HG03045 (cell line): ENCODE measurements at regions not wholly inside any gene's neighbourhood (a gene's known extent, or its start where the extent isn't known, plus 50 kb on each side); places are given as distances from the start of the nearest gene placed in this dataset.

Experiments
- ATAC-seq: cut with Tn5 transposase; IDR thresholded peaks from one replicate; pipeline ENCODE4 v1.9.1; 2021; ENCODE audit warnings: mild to moderate bottlenecking, moderate library complexity; ENCODE audit not compliant: unreplicated experiment

DNA sequence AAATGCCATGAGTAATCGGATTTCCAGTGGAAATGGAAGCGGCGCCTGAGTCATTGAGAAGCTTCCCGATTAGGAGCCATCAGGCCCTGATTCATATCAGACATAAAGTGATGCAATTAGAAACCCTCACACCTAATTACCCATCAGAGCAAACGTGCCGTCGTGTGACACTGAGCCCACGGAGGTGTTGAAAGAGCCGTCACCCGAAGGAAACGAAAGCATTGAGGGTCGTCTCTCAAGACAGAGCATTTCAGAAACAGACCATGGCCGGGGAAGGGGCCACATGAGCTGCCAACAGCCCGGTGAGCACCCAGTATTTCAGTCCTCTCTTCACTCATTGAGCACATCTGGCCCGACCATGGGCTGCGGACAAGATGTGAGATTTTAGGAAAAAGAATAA, 829.3 kb downstream of the TBC1D22A start:
- ATAC-seq: no peak

DNA sequence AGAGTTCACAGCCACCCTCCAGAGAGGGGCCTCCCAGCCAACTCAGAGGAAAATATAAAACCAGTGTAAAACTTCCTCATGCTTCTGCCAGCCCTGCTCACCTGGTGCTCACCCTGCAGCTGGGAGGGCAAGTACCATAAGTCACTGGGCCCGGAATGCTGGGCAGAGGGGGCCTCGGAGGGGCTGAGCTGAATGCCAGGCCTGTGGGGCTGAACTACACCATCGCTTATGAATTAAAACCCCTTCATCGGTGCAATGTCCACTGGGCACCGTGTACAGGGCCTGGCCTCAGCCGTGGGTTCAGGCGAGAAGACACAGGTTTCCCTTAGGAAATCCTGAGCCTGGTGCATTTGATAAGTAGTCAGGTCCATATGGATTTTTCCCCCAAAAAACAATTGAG, 828.6 kb downstream of the TBC1D22A start:
- ATAC-seq: no peak

DNA sequence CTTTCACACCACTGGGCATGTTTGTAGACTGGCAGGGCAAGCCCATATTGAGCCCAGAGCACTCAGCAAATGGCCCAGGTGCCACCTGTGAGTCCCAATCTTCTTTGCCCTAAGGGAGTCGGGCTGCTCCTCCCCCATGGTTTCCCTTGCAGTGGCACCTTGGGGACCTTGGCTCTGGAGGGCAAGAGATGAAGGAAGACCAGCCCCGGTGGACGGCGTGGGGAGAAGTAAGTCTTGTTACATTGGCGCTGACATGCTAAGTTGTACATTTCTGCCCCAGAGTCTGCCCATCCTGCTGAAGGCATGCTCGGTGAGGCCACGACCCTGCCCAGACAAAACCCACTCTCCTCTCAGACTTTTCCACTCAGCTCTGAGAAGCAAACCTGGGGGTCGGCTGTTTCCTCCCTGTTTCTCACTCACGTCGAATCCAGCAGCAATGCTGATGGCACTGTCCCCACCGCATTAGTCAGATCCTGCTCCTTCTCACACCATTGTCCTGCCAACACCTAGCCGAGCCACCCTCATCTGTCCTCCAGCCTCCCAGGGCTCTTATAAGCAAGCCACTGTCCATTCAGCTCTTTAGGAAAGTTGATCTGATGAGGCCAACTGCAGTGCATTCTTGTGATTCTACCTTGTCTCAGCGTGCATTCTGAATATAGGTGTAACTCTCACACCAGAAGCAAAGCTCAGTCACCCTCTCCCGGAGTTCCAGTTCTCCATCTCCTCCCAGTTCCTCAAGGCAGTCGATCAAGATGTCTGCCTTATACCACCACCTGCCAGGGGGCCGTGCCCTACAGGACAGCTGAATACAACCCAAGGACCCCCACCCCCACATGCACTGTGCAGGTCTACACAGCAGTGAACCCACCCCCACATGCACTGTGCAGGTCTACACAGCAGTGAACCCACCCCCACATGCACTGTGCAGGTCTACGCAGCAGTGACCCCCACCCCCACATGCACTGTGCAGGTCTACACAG, 827.1 kb downstream of the TBC1D22A start:
- no peak for ATAC-seq

DNA sequence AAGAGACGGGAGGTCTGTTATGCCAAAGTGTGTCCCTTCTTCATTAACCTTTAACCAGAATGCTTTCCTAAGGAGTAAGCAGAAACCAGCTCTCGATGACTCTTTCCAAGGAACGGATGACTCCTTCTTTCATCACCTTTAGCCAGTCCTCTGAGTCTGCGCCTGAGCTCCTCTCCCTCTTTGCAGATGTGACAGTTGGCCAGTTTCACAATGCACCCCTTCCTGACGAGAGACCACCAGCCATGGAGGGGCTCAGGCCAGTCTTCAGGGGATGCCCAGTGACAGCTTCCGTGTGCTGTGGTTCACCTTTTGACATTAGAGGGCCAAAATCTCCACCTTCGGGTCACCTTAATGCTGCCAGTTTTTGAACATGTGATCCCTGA, 826.1 kb downstream of the TBC1D22A start:
- ATAC-seq: no peak

DNA sequence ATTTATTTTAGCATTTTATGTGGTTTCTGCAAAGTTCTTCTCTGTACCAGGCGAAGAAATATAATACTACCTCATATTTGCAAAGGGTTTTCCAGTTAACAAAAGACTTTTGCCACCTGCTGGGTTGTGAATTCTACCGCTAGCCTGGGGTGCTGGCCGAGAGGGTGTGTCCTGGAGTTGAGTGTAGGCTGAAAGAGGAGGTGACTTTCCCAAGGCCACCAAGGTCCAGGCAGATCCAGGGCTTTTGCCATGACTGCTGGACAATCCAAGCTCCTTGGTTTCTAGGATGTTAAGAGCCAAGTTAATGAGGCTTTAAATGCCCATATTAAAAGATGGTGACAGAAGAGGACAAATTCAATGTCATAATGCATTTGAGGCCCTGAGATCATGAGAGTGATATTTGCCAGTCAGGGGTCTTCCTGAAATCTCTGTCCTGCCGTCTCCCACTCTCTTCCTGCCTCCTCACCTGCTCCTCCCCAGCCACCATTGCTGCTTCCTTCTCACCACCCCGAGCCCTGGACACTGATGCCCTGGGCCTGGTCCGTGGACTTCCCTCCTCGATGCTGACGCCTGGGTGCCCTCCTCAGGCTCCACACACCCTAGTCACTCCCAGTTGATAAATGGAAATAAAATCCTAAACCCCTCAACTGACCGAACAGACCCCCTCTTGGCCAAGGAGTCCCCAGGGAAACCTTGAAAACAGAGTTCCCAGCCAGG, 825.6 kb downstream of the TBC1D22A start:
- no peak for ATAC-seq

DNA sequence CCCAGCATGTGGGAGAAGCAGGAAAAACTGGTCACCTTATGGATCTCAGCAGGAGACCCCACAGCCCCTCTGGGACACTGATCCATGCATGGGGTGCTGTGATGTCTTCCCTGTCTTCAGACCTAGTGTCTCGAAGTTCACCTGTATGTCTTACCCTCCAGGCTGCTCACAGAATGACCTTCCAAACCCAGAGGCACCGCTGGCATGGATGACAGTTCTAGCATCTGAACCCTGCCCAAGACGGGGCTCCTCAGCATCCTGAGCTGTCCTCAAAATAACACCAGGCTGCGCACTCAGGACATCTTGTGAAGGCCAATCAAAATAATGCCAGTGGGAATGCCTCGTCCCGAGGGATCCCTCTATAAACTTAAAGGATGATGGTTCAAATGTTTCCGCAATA, 824.9 kb downstream of the TBC1D22A start:
- ATAC-seq: no peak

DNA sequence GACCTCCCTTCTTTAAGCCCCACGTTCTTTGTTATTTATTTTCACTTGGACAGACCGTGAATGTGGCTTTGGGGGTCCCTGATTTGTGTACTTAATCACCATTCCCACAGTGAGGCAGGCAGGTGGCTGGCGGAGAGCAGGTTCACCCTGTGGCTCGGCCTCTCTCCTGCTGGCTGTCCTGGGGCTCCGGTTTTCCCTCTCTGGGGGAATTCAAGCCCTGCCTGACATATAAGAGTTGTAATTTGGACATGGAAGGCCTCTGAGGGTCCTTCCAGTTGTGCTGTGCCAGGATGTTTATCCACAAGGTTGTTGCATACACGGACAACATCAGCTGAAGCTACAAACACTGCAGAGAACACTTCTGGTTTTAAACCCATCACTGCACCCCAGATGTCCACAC, 824.5 kb downstream of the TBC1D22A start:
- ATAC-seq: no peak

DNA sequence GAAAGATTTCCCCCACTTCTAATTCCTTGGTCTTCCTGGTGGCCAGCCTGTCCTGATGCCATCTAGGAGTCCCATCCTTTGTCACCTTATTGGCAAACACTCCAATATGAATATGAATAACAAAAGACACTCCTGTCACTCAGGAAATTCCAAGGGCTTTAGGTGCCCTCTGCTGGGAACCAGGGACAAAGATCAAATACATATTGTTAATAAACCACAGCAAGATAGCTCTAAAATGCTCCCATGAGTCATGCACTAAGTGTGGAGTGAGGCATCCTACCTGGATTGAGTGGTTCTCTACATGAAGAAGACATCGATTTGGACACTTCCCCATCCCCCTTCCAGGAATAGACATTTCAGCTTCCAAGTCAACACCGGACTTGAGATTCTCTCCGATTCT, 823.6 kb downstream of the TBC1D22A start:
- ATAC-seq: no peak

DNA sequence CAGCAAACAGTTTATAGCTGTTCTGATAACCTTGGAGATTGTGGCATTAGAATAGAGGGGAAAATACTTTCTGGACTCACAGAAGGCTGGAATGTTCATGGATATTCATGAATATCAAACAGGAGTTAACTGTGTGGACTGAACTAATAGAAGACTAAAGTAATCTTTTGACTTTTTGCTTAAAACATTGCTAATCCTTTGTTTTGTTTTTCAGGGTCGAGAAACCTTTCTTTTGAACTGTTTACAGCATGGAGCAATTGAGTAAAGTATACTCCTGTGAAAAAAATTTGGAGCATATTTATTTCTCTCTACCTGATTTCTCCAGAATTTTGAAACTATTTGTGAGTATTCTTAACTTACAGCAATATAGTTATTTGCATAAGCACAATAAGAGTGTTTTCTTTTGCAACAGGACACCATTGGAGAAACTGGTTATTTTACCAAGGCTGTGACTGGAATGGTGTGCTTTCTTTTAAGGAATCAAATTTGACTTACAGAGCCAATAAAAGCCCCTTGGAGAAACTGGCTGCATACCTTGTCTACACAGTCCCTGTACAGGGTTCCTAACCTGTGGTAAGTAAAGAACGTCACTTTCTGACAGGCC, 821.6 kb downstream of the TBC1D22A start:
- no peak for ATAC-seq

DNA sequence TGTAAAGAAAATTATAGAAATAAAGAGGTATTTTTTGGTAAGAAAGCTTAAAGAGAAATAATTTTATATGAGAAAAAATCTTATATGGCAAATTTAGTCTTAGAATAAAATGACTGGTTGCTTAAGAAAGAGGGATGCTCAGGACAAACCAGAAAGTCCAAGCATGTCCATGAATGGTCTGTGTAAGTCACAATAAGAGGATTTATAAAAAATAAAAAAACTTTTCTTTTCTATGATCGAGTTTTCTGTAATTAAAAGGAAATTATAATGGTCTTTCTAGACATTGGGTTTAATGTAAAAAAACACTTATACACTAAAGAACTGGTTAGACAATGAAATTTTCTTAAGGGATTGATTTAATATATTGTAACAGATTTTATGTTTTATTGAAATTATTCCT, 819.6 kb downstream of the TBC1D22A start:
- no peak for ATAC-seq

DNA sequence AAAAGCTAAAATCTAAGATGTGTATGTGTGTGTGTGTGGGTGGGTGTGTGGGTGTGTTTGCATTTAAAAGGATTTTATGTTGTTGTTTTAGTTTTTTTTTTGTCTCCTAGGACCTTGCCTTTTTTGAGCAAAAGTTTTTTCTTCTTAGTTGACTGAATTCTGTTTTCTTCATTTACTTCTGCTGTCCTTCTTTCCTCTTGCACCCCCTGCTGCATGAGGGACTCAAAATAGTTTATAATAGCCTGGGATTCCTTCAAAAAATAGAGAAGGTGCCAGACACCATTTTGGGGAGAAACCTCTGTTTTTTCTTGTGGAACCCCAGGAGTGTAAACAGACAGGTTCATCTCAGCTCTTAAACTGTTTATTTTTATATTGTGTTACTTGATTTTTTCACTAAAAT, 817.7 kb downstream of the TBC1D22A start:
- no peak for ATAC-seq

DNA sequence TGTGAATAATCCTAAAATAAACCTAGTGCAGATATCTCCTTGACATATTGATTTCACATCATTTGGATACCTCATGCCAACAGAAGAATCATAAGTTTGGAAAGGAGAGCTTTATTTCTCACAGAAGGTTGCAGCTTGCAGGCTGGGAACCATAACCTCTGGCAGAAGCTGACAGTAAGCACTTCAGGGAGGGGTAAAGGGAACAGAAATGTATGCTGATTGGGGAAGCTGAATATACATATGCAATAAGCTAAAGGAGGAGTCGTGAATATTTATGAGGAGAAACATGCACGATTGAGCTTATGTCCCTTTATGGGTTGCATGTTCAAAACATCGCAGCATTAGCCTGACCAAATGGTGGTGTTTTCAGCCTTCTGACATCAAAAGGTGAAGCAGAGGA, 814.5 kb downstream of the TBC1D22A start:
- ATAC-seq: no peak

DNA sequence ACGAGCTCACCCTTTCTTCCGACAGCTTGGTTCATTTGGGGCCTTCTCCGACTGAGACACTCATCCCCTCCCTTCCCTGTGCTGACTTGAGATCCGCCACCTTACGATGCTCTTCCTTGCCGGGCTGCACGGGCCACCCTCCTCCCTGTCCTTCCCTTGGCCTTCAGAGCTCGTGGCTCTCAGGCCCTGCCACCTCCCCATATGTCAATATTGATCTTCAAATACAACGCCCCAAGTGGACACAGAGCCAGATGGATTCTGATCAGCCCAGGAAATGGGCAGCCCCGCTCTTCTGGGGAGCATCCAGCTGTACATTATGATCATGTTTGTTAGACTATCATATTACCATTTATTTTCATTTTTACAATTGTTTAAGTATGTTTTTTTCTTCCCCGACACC, 812.8 kb downstream of the TBC1D22A start:
- ATAC-seq: no peak

DNA sequence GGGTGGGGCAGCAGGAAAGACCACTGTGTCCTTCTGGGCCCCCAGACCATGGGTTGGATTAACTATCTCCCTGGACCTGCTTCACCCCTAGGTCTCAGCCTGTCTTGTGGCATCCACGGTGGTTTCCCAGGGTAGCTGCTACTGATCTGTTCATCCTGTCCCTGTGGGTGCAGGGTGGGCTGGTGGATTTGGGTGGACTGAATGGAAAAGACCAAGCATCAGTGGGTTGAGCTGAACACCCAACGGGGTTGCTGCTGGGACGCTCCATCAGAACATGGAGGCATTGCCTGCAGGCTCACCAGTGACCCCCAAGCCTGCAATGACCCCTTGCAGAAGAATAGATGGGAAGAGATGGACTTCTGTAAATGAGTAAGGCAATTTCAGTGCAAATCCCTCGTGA, 812.1 kb downstream of the TBC1D22A start:
- ATAC-seq: no peak

DNA sequence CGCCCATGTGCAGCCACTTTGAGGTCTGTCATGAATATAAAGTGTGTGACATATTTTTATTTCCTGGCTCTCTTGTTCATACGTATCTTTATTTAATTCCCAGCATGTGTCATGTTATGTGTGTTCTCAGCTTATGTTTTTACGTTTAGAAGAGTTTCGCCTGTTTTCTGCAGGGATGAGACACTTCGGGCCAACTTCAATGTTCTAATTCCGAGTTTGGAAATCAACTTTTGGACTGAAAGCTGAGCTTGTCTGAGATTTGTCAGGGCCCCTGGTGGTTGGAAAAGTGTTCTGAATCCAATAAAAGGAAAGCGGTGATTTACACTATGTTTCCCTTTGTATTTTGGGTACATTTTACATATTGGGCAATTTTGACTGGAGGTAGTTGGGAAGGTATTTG, 810.7 kb downstream of the TBC1D22A start:
- ATAC-seq: no peak

DNA sequence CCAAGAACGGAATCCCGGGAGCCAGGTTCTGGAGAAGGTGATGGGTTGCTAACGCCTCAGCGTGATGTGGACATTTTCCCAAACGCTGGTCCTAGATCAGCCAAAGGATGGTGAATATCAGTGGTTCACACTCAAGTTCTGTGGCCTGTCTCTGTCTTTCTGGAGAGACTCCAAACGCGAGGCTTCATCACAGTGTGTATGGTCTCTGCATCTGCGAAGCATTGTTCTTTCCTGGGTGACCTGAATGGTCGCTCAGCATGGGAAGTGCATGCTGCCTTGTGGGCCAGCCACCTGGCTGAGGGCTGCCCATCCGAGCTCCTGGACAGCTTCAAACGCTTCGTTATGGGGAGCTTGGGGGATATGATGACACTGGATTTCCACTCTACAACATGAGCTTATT, 810.0 kb downstream of the TBC1D22A start:
- no peak for ATAC-seq

DNA sequence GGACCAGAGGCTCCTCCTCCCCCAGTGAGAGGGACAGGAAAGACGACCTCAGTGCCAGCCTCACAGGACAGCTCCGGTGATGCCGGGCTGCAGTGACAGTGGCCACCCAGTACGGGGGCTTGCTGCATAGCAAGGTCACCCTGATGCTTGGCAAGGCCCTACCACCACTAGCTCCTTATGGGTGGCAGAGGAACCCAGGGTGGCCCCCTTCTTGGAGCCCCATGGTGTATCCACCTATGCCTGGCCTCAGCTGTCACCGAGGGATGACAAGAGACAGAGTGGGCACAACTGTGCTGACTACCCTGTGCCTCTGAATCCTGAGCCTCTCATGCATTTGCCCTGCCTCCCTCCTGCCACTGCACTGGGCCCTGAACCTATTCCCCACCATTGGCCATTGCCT, 809.2 kb downstream of the TBC1D22A start:
- ATAC-seq: no peak

DNA sequence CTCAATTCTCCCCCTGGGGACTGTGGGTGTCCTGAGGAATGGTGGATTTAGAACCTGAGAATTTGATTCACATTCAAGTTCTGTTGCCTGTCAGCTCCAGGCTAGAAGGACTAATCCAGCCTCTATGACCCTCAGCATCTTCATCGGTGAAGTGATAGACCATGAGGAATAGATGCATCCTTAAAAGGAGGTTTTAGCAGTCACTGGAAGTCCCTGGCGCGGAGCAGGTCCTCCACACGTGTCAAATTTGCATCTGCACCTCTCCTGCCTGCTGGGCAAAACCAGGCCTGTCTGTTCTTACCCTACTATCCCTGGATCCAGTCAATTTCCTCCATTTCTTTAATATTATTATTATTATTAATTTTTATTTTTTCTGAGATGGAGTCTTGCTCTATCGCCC, 808.4 kb downstream of the TBC1D22A start:
- ATAC-seq: no peak

DNA sequence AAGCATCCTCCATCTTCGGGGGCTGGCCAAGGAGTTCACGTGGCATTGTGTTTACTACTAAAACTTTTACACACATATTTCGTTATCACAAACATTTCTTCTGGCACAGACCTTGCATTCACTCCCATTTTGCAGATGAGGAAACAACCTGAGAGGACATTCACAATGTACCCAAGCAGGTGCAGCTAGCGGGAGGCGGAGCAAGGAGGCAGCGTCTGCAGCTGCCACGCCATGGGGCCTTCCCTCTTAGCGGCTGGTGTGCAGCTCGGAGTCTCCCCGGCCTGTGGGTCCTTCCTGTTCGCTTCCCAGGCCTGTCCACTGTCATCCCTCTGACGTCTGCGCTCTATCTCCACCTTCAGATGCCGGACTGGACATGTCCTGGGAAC, 807.8 kb downstream of the TBC1D22A start:
- no peak for ATAC-seq

DNA sequence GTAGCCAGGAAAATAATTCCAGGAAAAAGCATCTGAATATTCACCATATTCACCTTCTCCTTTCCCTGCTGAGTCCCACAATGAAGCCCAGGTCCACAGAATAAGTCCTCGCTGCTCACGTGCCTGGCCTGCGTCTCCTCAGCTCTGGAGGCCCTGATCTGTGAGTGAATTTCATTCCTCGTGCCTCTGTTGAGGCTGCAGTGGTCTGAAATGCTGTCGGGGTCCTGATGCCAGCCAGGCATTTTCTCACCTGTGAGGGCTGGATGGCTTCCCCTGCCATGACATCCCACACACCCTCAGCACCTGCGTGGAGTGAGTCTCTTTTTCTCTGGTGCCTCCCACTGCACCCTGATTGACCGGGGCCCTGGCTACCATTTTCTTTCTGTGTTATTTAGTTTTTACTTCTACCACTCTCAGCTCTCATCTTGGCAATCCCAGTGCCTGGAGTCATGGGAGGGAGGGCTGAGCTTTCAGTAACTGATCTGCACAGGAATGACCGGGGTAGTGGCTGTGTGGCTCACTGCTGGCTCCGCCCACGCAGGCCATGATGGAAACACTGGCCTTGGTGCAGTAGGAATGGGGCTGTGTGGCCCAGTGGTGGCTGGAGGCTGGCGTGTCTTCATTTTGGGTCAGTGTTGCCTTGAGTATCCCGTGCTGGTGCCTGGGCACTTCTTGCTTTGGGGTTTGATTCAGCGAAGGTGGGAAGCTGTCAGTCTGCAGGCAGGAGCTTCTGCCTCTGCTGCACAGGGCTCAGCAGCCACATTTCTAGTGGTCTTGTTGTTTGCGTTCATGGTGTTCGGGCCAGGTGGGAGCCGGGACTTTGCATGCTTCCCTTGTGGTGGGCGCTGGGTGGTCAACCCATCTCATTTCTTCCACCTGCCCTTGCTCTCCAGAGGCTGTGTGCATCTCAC, 807.2 kb downstream of the TBC1D22A start:
- ATAC-seq: no peak

DNA sequence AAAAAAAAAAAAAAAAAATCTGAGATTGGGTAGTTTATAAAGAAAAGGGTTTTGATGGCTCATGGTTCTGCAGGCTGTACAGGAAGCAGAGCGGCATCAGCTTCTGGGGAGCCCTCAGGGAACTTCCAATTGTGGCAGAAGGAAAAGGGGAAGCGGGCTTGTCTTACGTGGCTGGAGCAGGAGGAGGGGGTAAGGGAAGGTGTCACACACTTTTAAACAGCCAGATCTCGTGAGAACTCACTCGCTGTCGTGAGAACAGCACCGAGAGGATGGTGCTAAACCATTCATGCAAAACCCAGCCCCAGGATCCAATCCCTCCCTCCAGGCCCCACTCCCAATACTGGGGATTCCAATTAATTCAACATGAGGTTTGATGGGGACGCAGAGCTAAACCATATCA, 806.2 kb downstream of the TBC1D22A start:
- no peak for ATAC-seq
